HFF-Myc (cell line): ENCODE measurements at regions not wholly inside any gene's neighbourhood (a gene's known extent, or its start where the extent isn't known, plus 50 kb on each side); places are given as distances from the start of the nearest gene placed in this dataset.

ENCODE experiments used
- DNase-seq: peaks from one replicate; pipeline ENCODE4 v3.0.0-alpha.2; 2011; ENCODE audit warnings: low read depth; ENCODE audit errors: extremely low read depth
- H3K4me3 ChIP-seq: replicated peaks from 2 replicates; pipeline ENCODE4 v1.5.1; 2011; ENCODE audit warnings: low read depth, mild to moderate bottlenecking, control low read depth, low read length
- TF ChIP-seq, protein P1 (sequence below): IDR thresholded peaks from 2 replicates; pipeline ENCODE4 v1.5.1; 2012; ENCODE audit warnings: mild to moderate bottlenecking, low read depth, low read length, control low read depth; ENCODE audit errors: missing control alignments

DNA sequence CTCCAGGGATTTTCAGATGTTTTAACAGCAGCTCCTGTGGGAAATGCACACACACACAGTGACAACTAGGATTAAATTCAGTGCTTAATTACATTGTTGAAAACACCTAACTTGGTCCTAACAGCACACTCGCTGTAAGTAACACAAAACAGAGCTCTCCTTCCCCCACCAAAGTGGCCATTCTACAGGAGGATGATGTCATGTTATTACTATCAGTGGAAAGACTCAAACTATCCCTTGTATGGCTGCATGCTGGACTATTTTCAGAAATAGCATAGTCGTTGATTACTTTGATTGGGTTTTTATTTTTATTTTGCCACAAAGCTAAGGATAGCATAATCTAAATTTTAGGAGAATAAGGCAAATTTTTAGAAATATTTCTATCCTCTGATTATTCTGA is 406.3 kb downstream of the SPRY1 start:
- no peak for DNase-seq
- H3K4me3 ChIP-seq, result no peak overlapping the region
- TF ChIP-seq, protein P1, sequence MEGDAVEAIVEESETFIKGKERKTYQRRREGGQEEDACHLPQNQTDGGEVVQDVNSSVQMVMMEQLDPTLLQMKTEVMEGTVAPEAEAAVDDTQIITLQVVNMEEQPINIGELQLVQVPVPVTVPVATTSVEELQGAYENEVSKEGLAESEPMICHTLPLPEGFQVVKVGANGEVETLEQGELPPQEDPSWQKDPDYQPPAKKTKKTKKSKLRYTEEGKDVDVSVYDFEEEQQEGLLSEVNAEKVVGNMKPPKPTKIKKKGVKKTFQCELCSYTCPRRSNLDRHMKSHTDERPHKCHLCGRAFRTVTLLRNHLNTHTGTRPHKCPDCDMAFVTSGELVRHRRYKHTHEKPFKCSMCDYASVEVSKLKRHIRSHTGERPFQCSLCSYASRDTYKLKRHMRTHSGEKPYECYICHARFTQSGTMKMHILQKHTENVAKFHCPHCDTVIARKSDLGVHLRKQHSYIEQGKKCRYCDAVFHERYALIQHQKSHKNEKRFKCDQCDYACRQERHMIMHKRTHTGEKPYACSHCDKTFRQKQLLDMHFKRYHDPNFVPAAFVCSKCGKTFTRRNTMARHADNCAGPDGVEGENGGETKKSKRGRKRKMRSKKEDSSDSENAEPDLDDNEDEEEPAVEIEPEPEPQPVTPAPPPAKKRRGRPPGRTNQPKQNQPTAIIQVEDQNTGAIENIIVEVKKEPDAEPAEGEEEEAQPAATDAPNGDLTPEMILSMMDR, result no peak

DNA sequence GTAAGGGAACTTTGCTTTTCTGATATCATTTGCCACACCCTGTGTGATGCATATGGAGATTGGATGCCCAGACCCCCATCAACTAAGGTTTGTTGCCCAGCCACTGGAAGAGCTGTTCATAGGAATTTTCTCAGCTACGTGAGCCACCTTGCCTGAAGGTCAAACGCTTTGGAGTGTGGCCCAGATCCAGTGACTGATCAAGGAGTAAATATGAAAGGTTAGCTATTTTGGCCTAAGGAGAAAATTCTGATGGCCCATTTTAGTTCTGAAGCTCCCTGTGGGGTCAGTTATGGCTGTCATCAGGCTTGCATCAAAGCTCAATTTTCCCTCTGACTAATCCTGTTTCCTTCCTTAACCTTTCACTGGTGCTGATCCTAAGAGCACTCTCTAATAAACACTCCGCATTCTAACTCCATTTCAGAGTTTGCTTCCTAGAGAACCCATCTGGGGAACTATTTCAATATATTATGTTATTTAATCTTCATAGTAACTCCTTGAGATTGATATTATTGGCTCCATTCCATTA is 407.7 kb downstream of the SPRY1 start:
- no peak overlapping the region for H3K4me3 ChIP-seq
- no peak for DNase-seq
- TF ChIP-seq, protein P1, result no peak

DNA sequence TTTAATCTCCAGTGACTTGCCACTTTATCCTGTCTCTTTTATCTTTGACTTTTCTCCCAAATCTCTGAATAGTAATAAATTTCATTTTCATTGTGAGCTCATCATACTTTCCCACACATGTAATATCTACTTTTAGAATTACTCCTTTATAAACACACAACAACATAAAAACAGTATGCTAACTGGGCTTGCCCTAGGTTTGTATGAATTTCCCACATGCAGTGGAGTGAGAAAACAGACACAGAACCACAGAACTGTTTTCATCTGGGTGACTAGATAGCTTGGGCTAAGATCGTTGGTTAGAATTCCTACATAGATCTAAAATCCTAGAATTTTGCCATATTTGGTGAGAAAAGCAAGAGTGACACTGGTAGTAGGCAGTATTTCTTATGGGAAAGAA is 409.5 kb downstream of the SPRY1 start:
- TF ChIP-seq, protein P1, result no peak

DNA sequence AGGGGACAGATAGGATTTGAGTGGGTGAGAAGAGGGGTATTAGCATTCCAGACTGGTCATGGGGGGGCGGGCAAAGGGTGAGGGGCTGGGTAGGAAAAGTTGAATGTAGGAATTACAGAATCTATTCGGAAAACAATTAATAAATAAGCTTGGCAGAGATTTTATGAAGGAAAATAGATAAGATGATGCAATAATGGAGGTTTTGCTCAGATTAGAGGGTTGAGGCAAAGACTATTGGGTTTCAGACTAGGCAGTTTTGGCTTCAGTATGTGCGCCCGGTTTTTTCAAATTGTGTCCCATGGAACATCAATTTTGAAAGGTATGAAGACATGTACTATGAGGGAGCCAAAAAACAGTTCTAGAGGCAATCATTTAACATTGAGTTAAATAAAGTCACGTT is 410.6 kb downstream of the SPRY1 start:
- no peak overlapping the region for H3K4me3 ChIP-seq
- no peak for DNase-seq
- TF ChIP-seq, protein P1, result no peak

More for the DNA sequence above, 409.5 kb downstream of the SPRY1 start:
- no peak overlapping the region for H3K4me3 ChIP-seq
- no peak for DNase-seq

DNA sequence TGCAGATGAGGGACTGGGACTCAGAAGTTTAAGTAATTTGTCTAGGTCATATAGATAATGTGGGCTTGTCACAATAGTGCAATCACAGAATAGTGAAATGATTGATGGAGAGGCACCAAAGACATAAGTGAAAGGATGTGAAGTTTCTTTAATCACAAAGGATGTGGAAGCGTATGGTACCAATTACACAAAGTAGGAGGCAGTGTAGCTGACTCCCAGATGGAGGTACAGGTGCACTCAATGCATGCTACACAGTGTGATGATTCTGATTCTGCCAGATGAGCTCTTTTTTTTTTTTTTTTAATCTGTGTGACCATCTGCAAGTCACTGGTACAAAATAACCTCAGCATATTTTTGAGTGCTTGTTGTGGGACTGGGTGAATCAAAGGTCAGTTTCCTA is 411.3 kb downstream of the SPRY1 start:
- no peak for DNase-seq
- TF ChIP-seq, protein P1, result no peak

DNA sequence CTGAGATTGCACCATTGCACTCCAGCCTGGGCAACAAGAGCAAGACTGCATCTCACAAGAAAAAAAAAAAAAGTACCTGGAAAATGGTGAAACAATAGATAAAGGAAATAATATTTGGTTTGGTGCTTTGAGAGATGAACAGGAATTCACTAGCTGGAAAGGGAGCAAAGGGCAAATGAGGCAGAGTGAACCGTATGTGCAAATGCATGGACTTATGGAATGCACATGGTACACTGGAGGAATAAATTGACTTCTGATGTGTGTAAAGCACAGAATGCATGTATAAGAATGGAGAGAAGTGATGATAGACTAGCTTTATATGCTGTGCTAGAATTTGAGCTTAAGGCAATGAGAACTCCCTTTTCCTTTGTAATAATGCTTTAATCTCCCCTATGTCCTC is 413.3 kb downstream of the SPRY1 start:
- DNase-seq, result no peak
- TF ChIP-seq, protein P1, result no peak

More for the DNA sequence above, 411.3 kb downstream of the SPRY1 start:
- no peak overlapping the region for H3K4me3 ChIP-seq

DNA sequence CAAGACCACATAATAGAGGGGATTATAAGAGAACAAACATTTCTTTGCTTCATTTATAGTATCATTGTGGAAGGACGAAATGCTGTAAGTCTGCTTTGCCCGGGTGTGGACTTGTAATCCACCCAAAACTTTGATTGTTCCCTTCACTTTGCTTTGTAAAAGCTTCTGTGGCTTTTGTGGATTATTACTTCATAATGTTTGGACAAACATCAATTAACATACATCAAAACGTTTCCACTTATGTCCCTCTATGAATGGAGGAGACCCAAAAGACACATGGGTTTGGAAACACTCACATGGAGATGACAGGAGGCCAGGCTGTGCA is 415.4 kb downstream of the SPRY1 start:
- DNase-seq, result no peak
- no peak overlapping the region for H3K4me3 ChIP-seq
- TF ChIP-seq, protein P1, result no peak

More for the DNA sequence above, 413.3 kb downstream of the SPRY1 start:
- no peak overlapping the region for H3K4me3 ChIP-seq
